A673 (cell line): ENCODE measurements at regions not wholly inside any gene's neighbourhood (a gene's known extent, or its start where the extent isn't known, plus 50 kb on each side); places are given as distances from the start of the nearest gene placed in this dataset.

Source experiments
- CTCF ChIP-seq: fragments of 300-800, 200-600 bp; sonication (generic); conservative IDR thresholded peaks from 2 replicates; pipeline ENCODE4 v1.5.1; 2017; ENCODE audit warnings: low read depth, mild to moderate bottlenecking, antibody characterized with exemption, low read length, moderate library complexity, mixed read lengths
- EZH2 ChIP-seq: fragments of 200-600 bp; sonication (generic); IDR thresholded peaks from 2 replicates; pipeline ENCODE4 v1.6.1; 2017; ENCODE audit warnings: borderline replicate concordance, low read depth, mild to moderate bottlenecking, mixed read lengths, antibody characterized with exemption, low read length; ENCODE audit not compliant: poor library complexity, severe bottlenecking

DNA sequence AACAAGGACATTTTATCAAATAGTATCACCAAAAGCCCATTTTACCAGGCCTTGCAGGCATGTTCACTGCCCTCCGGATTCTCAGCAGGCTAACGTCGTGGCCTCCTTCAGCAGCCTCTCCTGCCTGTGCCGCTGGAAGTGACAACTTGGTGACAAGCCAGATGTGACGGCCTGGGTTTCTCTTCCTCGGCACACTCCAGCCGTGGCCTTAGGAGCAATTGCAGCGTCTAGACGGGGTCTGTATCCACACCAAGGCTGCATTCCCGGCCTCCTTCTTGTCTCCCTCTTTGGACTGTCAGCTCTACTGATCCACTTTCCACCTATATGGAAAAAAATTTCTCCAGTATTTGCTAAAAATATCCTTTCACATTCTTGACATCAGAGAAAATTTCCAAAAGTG is 145.3 kb upstream of the MGMT start:
- TF ChIP-seq CTCF = no peak
- no peak for TF ChIP-seq EZH2
